ENCODE measurements at regions not wholly inside any gene's neighbourhood (a gene's known extent, or its start where the extent isn't known, plus 50 kb on each side); places are given as distances from the start of the nearest gene placed in this dataset.
"Not testable (repeated sequence)": the region's sequence is repeated elsewhere in the genome, so short reads cannot be mapped to it uniquely, and the experiment has no call there.

DNA sequence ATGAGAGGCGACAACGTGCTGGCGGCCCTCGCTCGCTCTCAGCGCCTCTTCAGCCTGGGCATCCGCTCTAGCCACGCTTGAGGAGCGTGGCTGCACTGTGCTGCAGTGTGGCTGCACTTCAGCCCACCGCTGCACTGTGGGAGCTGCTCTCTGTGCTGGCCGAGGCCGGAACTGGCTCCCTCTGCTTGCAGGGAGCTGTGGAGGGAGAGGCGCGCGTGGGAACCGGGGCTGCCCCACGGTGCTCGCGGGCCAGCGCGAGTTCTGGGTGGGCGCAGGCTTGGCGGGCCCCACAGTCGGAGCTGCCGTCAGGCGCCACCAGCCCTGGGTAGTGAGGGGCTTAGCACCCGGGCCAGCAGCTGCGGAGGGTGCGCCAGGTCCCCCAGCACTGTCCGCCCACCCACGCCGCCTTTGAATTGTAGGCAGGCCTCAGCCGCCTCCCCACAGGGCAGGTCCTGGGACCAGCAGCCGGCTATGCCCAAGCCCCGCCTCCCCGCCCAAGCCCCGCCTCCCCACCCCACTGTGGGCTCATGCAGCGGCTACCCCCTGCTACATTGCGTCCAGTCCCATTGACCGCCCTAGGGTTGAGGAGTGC lies 974.2 kb downstream of the FSCB start:
- Histone ChIP-seq H3K27ac (no peak overlapping the region), H3K27me3 (no peaks in the 10 kb centered on the region), H3K4me1 (no peaks in the 10 kb centered on the region), H3K4me3 (no peak overlapping the region), H3K9me3 (peaks cover 0 to 3% (median 0%) of the 10 kb centered on the region in 4 donors), H3K36me3 (no peaks in the 10 kb centered on the region)
- TF ChIP-seq POLR2A (IDR thresholded peaks at IDR 0.05) = no peak
- TF ChIP-seq, protein P1, sequence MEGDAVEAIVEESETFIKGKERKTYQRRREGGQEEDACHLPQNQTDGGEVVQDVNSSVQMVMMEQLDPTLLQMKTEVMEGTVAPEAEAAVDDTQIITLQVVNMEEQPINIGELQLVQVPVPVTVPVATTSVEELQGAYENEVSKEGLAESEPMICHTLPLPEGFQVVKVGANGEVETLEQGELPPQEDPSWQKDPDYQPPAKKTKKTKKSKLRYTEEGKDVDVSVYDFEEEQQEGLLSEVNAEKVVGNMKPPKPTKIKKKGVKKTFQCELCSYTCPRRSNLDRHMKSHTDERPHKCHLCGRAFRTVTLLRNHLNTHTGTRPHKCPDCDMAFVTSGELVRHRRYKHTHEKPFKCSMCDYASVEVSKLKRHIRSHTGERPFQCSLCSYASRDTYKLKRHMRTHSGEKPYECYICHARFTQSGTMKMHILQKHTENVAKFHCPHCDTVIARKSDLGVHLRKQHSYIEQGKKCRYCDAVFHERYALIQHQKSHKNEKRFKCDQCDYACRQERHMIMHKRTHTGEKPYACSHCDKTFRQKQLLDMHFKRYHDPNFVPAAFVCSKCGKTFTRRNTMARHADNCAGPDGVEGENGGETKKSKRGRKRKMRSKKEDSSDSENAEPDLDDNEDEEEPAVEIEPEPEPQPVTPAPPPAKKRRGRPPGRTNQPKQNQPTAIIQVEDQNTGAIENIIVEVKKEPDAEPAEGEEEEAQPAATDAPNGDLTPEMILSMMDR (IDR thresholded peaks at IDR 0.05) = no peak
- DNase-seq = no peak

DNA sequence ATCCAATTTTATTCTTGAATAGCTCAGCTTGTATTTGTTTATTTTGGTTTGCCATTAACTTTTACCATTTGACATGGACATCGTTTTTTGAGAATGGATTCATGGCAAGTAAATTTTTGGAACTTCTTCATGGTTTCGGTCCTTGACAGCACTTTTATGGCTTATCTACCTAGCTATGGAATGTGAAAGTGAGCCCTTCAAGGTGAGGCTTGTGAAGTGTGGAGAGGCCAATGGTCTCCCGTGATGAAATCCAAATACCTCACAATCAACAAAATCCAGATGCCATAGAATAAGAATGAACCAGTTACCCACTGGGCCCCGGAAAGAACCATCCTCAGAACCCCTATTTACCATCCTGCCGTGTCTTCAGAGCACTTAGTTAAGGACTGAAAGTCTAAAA lies 978.8 kb downstream of the FSCB start:
- peaks cover 0 to 3% (median 0%) of the 10 kb centered on the region in 4 donors for H3K9me3 ChIP-seq
- H3K27ac ChIP-seq = no peak overlapping the region
- no peak overlapping the region for H3K4me3 ChIP-seq
- no peaks in the 10 kb centered on the region for H3K27me3 ChIP-seq
- H3K36me3 ChIP-seq = no peaks in the 10 kb centered on the region
- no peak for DNase-seq
- no peaks in the 10 kb centered on the region for H3K4me1 ChIP-seq
- TF ChIP-seq, protein P1 (IDR thresholded peaks at IDR 0.05) = no peak
- no peak for TF ChIP-seq POLR2A (IDR thresholded peaks at IDR 0.05)

DNA sequence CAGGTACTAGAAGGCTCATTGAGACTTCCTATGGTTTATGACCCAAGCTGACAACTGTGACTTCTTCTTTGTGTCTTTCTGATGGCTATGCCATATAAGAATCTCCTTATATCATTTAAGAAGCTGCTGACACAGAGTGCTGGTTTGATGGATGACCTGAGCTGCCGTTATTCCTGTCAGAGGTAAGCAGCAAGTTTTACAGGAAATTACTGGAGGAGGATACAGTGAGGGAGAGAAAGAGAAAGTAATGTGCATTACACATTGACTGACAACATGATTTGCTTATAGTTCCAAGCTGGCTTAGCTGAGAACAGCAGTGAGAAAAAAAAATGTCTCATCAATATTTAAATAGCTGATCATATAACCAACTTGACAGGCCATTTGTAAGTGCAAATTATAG lies 981.4 kb downstream of the FSCB start:
- Histone ChIP-seq H3K4me1 (no peaks in the 10 kb centered on the region), H3K9me3 (no peaks in the 10 kb centered on the region), H3K27ac (no peak overlapping the region), H3K36me3 (no peaks in the 10 kb centered on the region), H3K4me3 (no peak overlapping the region), H3K27me3 (no peaks in the 10 kb centered on the region)
- DNase-seq = no peak
- TF ChIP-seq, protein P1 (IDR thresholded peaks at IDR 0.05) = no peak
- no peak for TF ChIP-seq POLR2A (IDR thresholded peaks at IDR 0.05)

DNA sequence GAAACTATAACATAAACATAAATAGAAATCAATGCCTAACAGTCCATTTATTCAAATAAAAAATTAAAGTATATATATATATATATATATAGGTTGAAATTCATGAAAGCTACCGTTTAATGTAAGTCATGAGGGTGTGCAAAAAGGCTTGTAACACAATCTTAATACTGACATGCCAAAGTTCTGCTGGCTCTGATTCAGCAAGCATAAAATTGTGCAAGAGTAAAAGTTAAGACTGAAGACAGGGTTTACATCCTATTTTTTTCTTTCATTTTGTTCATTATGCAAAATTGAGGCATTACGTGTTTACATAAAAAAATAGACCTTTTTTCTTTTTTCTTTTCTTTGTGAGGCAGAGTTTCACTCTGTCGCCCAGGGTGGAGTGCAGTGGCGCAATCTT lies 984.2 kb downstream of the FSCB start:
- Histone ChIP-seq H3K27ac (no peak overlapping the region), H3K4me3 (no peak overlapping the region), H3K36me3 (no peaks in the 10 kb centered on the region), H3K9me3 (no peaks in the 10 kb centered on the region), H3K27me3 (no peaks in the 10 kb centered on the region), H3K4me1 (no peaks in the 10 kb centered on the region)
- no peak for DNase-seq
- no peak for TF ChIP-seq POLR2A (IDR thresholded peaks at IDR 0.05)

DNA sequence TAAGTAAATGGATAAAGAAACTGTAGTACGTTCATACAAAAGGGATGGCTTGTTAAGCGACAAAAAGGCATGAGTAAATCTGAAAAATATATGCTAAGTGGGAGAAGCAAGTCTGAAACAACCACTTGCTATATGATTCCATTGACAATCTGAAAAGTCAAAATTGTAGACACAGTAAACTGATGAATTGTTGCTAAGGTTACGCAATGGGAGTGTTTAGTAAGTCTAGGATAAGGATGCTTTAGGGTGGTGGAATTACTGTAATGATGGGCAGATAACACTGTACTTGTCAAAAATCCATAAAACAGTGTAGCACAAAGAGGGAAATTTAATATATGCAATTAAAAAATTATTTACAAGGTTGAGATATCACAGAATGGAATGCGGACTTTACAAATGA lies 984.9 kb downstream of the FSCB start:
- Histone ChIP-seq H3K27me3 (no peaks in the 10 kb centered on the region), H3K9me3 (no peaks in the 10 kb centered on the region), H3K4me3 (no peak overlapping the region), H3K36me3 (no peaks in the 10 kb centered on the region), H3K4me1 (no peaks in the 10 kb centered on the region), H3K27ac (no peak overlapping the region)
- no peak for DNase-seq
- TF ChIP-seq POLR2A (IDR thresholded peaks at IDR 0.05) = no peak
- TF ChIP-seq, protein P1 (IDR thresholded peaks at IDR 0.05) = no peak

DNA sequence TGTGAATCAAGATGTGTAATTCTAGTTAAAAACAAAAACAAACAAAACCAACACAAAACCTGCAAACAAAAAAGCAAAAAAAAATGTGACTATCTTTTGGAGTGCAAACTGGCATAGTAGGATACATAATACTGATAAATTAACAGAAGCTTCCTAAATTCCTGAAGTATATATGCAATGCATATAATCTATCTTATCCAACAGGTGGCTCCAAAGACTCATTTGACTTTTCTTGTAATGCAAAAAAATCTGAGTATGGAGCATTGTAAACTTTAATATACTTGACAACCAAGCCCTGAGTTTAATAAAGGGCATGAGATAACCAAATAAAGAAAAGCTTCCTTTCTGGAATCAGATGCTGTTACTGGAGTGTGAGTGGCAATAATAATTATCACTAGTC lies 1003.6 kb downstream of the FSCB start:
- TF ChIP-seq POLR2A (IDR thresholded peaks at IDR 0.05) = no peak
- TF ChIP-seq, protein P1 (IDR thresholded peaks at IDR 0.05) = no peak
- DNase-seq = no peak
- no peaks in the 10 kb centered on the region for H3K36me3 ChIP-seq
- no peak overlapping the region for H3K4me3 ChIP-seq
- no peaks in the 10 kb centered on the region for H3K4me1 ChIP-seq
- H3K27ac ChIP-seq = no peak overlapping the region
- no peaks in the 10 kb centered on the region for H3K27me3 ChIP-seq
- no peaks in the 10 kb centered on the region for H3K9me3 ChIP-seq

DNA sequence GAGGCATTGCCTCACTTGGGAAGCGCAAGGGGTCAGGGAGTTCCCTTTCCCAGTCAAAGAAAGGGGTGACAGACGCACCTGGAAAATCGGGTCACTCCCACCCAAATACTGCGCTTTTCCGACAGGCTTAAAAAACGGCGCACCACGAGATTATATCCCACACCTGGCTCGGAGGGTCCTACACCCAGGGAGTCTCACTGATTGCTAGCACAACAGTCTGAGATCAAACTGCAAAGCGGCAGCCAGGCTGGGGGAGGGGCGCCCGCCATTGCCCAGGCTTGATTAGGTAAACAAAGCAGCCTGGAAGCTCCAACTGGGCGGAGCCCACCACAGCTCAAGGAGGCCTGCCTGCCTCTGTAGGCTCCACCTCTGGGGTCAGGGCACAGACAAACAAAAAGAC lies 1014.7 kb downstream of the FSCB start:
- DNase-seq, H3K27me3 ChIP-seq, H3K4me1 ChIP-seq: not testable (repeated sequence)

More for the DNA sequence above, 1014.7 kb downstream of the FSCB start:
- H3K27ac ChIP-seq, H3K4me3 ChIP-seq, H3K9me3 ChIP-seq, H3K36me3 ChIP-seq: not testable (repeated sequence)
